SK-N-SH (cell line): ENCODE measurements at regions not wholly inside any gene's neighbourhood (a gene's known extent, or its start where the extent isn't known, plus 50 kb on each side); places are given as distances from the start of the nearest gene placed in this dataset.

Source experiments
- CTCF ChIA-PET: fragments of 300-600, 350-600 bp; formaldehyde crosslinking; extraction: SDS; loops from one replicate; lab custom pipeline; 2021; lab: Yijun Ruan, JAX
- POLR2A ChIA-PET: fragments of 350-600 bp; sonication (Branson Sonifier 250); formaldehyde crosslinking; extraction: SDS; loops from one replicate; lab custom pipeline; 2020; ENCODE audit warnings: antibody characterized with exemption, inconsistent platforms; lab: Yijun Ruan, JAX
- DNase-seq: peaks from one replicate; pipeline ENCODE4 v3.0.0; 2012
- H2AFZ ChIP-seq: fragments of 200-600 bp; sonication (generic); 2 replicates; pipeline ENCODE4 v1.8.1; 2016; ENCODE audit warnings: antibody characterized with exemption, mild to moderate bottlenecking, low read depth
- H3F3A ChIP-seq: fragments of 200-600 bp; sonication (generic); replicated peaks from 2 replicates; pipeline ENCODE3; 2016; ENCODE audit warnings: antibody characterized with exemption, mild to moderate bottlenecking; ENCODE audit not compliant: insufficient read depth
- H3K27ac ChIP-seq, 2 experiments: fragments of 200-500 bp in 1 of 2; fragments of 200-600 bp in 1 of 2; sonication (Bioruptor generic) in 1 of 2; sonication (generic), shearing (Covaris generic) in 1 of 2; 2 replicates each; pipeline versions ENCODE4 v1.5.1 to v1.6.1; 2014 to 2016; ENCODE audit warnings: low read depth in 2 of 2, inconsistent platforms in 1 of 2, low read length in 1 of 2, mild to moderate bottlenecking in 1 of 2, mixed read lengths in 1 of 2
- H3K27me3 ChIP-seq: fragments of 200-600 bp; sonication (generic), shearing (Covaris generic); 2 replicates; pipeline ENCODE4 v1.6.1; 2016; ENCODE audit warnings: mixed run types; ENCODE audit not compliant: insufficient read depth
- H3K36me3 ChIP-seq, 2 experiments: fragments of 200-500 bp in 1 of 2; fragments of 200-600 bp in 1 of 2; sonication (Bioruptor generic) in 1 of 2; sonication (generic) in 1 of 2; replicated peaks in 1 of 2; 2 replicates each; pipeline versions ENCODE3 to v1.5.1; 2014 to 2016; ENCODE audit warnings: low read length in 1 of 2, mild to moderate bottlenecking in 1 of 2; ENCODE audit not compliant: insufficient read depth in 2 of 2, control insufficient read depth in 1 of 2
- H3K4me1 ChIP-seq, 2 experiments: fragments of 200-500 bp in 1 of 2; fragments of 200-600 bp in 1 of 2; sonication (Bioruptor generic) in 1 of 2; sonication (generic), shearing (Covaris generic) in 1 of 2; 2 replicates each; pipeline versions ENCODE4 v1.5.1 to v1.6.1; 2014 to 2016; ENCODE audit warnings: low read depth in 1 of 2, low read length in 1 of 2, mixed run types in 1 of 2; ENCODE audit not compliant: insufficient read depth in 2 of 2, control insufficient read depth in 1 of 2
- H3K4me2 ChIP-seq: fragments of 200-600 bp; sonication (generic), shearing (Covaris generic); 2 replicates; pipeline ENCODE4 v1.6.1; 2017; ENCODE audit warnings: mixed run types
- H3K4me3 ChIP-seq, 2 experiments: fragments of 200-500 bp in 1 of 2; fragments of 200-600 bp in 1 of 2; sonication (Bioruptor generic) in 1 of 2; sonication (generic), shearing (Covaris generic) in 1 of 2; 2 replicates each; pipeline versions ENCODE4 v1.5.1 to v1.8.1; 2014 to 2016; ENCODE audit warnings: low read depth in 2 of 2, inconsistent platforms in 1 of 2, low read length in 1 of 2, mild to moderate bottlenecking in 1 of 2, mixed read lengths in 1 of 2, moderate library complexity in 1 of 2
- H3K79me2 ChIP-seq: fragments of 200-600 bp; sonication (generic); 2 replicates; pipeline ENCODE4 v1.8.1; 2017; ENCODE audit warnings: mild to moderate bottlenecking; ENCODE audit not compliant: insufficient read depth
- H3K9ac ChIP-seq: fragments of 200-600 bp; sonication (generic); 2 replicates; pipeline ENCODE4 v1.6.1; 2017; ENCODE audit warnings: mixed run types
- H3K9me2 ChIP-seq: fragments of 200-600 bp; sonication (generic); 2 replicates; pipeline ENCODE4 v1.6.1; 2017; ENCODE audit warnings: mixed run types
- H3K9me3 ChIP-seq: fragments of 200-600 bp; sonication (generic); 2 replicates; pipeline ENCODE4 v1.6.1; 2017; ENCODE audit warnings: mixed run types, mild to moderate bottlenecking, moderate library complexity
- H4K20me1 ChIP-seq: fragments of 200-600 bp; sonication (generic); 2 replicates; pipeline ENCODE4 v1.6.1; 2017; ENCODE audit warnings: mild to moderate bottlenecking, mixed run types; ENCODE audit not compliant: insufficient read depth
- CHD2 ChIP-seq: fragments of 150-350 bp; IDR thresholded peaks from 2 replicates; pipeline ENCODE4 v1.6.1; 2018; ENCODE audit warnings: low read length; ENCODE audit not compliant: partially characterized antibody
- CTCF ChIP-seq: fragments of 200-600 bp; sonication (generic); IDR thresholded peaks from 2 replicates; pipeline ENCODE4 v1.6.1; 2017; ENCODE audit warnings: antibody characterized with exemption, mild to moderate bottlenecking, moderate library complexity
- ELF1 ChIP-seq: IDR thresholded peaks from 2 replicates; pipeline ENCODE4 v1.4.0; 2012
- EP300 ChIP-seq, 2 experiments: IDR thresholded peaks; 2 replicates each; pipeline versions ENCODE4 v1.4.0 to v1.6.1; 2012; ENCODE audit warnings: borderline replicate concordance in 1 of 2, low read depth in 1 of 2, low read length in 1 of 2
- FOXM1 ChIP-seq: IDR thresholded peaks from 2 replicates; pipeline ENCODE4 v1.4.0; 2012; ENCODE audit warnings: low read depth, mild to moderate bottlenecking
- IRF3 ChIP-seq: fragments of 150-350 bp; IDR thresholded peaks from 2 replicates; pipeline ENCODE4 v1.6.1; 2016; ENCODE audit warnings: mild to moderate bottlenecking, low read depth, low read length
- RAD21 ChIP-seq: IDR thresholded peaks from 2 replicates; pipeline ENCODE4 v1.6.1; 2012; ENCODE audit warnings: mild to moderate bottlenecking, low read length
- RCOR1 ChIP-seq: fragments of 150-350 bp; IDR thresholded peaks from 2 replicates; pipeline ENCODE4 v1.6.1; 2017; ENCODE audit warnings: antibody characterized with exemption, low read length
- REST ChIP-seq: IDR thresholded peaks from 2 replicates; pipeline ENCODE4 v1.6.1; 2012; ENCODE audit warnings: mild to moderate bottlenecking, low read depth, low read length, moderate library complexity
- SIN3A ChIP-seq: IDR thresholded peaks from 2 replicates; pipeline ENCODE4 v1.6.1; 2012; ENCODE audit warnings: low read depth, mild to moderate bottlenecking, low read length, moderate library complexity, borderline replicate concordance
- TAF1 ChIP-seq: IDR thresholded peaks from 2 replicates; pipeline ENCODE4 v1.6.1; 2012; ENCODE audit warnings: low read depth, mild to moderate bottlenecking, low read length, moderate library complexity, borderline replicate concordance
- TEAD4 ChIP-seq: IDR thresholded peaks from 2 replicates; pipeline ENCODE4 v1.4.0; 2012; ENCODE audit warnings: mild to moderate bottlenecking, borderline replicate concordance; ENCODE audit not compliant: insufficient read depth
- USF1 ChIP-seq: IDR thresholded peaks from 2 replicates; pipeline ENCODE4 v1.4.0; 2012; ENCODE audit warnings: low read depth, borderline replicate concordance
- USF2 ChIP-seq: fragments of 150-350 bp; IDR thresholded peaks from 2 replicates; pipeline ENCODE4 v1.6.1; 2017; ENCODE audit warnings: antibody characterized with exemption, low read length, low read depth, borderline replicate concordance
- YY1 ChIP-seq: IDR thresholded peaks from 2 replicates; pipeline ENCODE4 v1.4.0; 2012; ENCODE audit warnings: low read depth, mild to moderate bottlenecking
- WGBS: methylation state at CpG from one replicate; pipeline ENCODE4 v1.1.6; 2017; ENCODE audit warnings: low lambda C conversion rate; 5-methylcytosine and 5-hydroxymethylcytosine counted together

GRCh38 chr7:110604885-110605284 lies 486.0 kb upstream of the LRRN3 start:
- Histone ChIP-seq H3K4me2 (no peak overlapping the region), H3K4me3 (no peak overlapping the region), H3K9ac (no peak overlapping the region), H3K36me3 (no peaks in the 10 kb centered on the region), H2AFZ (no peak overlapping the region), H3F3A (no peaks in the 10 kb centered on the region), H3K27ac (no peak overlapping the region), H3K79me2 (no peaks in the 10 kb centered on the region), H3K9me2 (no peaks in the 10 kb centered on the region), H4K20me1 (no peaks in the 10 kb centered on the region), H3K9me3 (no peaks in the 10 kb centered on the region), H3K27me3 (no peaks in the 10 kb centered on the region), H3K4me1 (peaks cover 0 to 2% of the 10 kb centered on the region in 2 experiments; a peak in 1 of 4 replicates)
- POLR2A ChIA-PET = no interaction called here
- TF ChIP-seq RAD21 (peak; percentile 34), EP300 (IDR thresholded peaks at IDR 0.05; ENCODE audit: borderline replicate concordance in 1 of 2, low read depth in 1 of 2, low read length in 1 of 2) (peak in 1 of 2 experiments; percentile 37; a peak in 1 of 4 replicates), USF1 (no peak), SIN3A (no peak), RCOR1 (0 out of 2 replicates have a peak, but pooled peaks have one; percentile 31)
- CTCF ChIA-PET = interaction anchor here (1.1 to 1.7 kb wide), 2 partner anchors 9 to 15 kb away, joined by 3 to 5 read pairs; no protein-coding TSS in a partner anchor
- DNase-seq = peak; percentile 22

- no peak overlapping the region for H3K4me3 ChIP-seq
- ChIA-PET CTCF (interaction anchor here (0.6 to 1.3 kb wide), 3 partner anchors 11 to 1946 kb away, joined by 3 to 4 read pairs (median 3); no protein-coding TSS in a partner anchor), POLR2A (interaction anchor here (0.6 kb wide), 1 partner anchor 18 kb away, joined by 3 read pairs; no protein-coding TSS in a partner anchor)
- H4K20me1 ChIP-seq = no peaks in the 10 kb centered on the region
- H2AFZ ChIP-seq = no peak overlapping the region
- H3K36me3 ChIP-seq = no peaks in the 10 kb centered on the region
- WGBS = 44% methylated on average over 4 of the region's 4 CpGs
- H3K4me2 ChIP-seq = no peak overlapping the region
- DNase-seq = no peak
- H3K27ac ChIP-seq = no peak overlapping the region
- H3F3A ChIP-seq = no peaks in the 10 kb centered on the region
- no peaks in the 10 kb centered on the region for H3K79me2 ChIP-seq
- peaks cover 0 to 2% of the 10 kb centered on the region in 2 experiments; a peak in 1 of 4 replicates for H3K4me1 ChIP-seq
- no peaks in the 10 kb centered on the region for H3K27me3 ChIP-seq
- TF ChIP-seq USF2 (no peak), SIN3A (no peak), IRF3 (no peak), USF1 (no peak), TEAD4 (no peak), RCOR1 (no peak), FOXM1 (no peak), REST (no peak), CHD2 (no peak), CTCF (no peak), TAF1 (no peak), ELF1 (no peak), YY1 (no peak)
- H3K9me2 ChIP-seq = no peaks in the 10 kb centered on the region
- no peaks in the 10 kb centered on the region for H3K9me3 ChIP-seq
- H3K9ac ChIP-seq = no peak overlapping the region
Observed at GRCh38 chr7:110607050-110607857, 483.7 kb upstream of the LRRN3 start.
